ENCODE measurements at regions not wholly inside any gene's neighbourhood (a gene's known extent, or its start where the extent isn't known, plus 50 kb on each side); places are given as distances from the start of the nearest gene placed in this dataset.

- Histone ChIP-seq H3K9me2 (replicated peaks; ENCODE audit: control insufficient read depth, low read length) (no peaks in the 10 kb centered on the region), H3F3A (ENCODE audit: control insufficient read depth, insufficient read depth) (no peaks in the 10 kb centered on the region), H3K9me3 (ENCODE audit: control insufficient read depth, insufficient read depth, low read length) (no peaks in the 10 kb centered on the region), H3K4me1 (ENCODE audit: control insufficient read depth, low read length) (no peaks in the 10 kb centered on the region), H3K4me3 (ENCODE audit: low read length) (no peak overlapping the region), H3K27me3 (ENCODE audit: control insufficient read depth, low read length) (no peaks in the 10 kb centered on the region), H3K36me3 (ENCODE audit: control insufficient read depth, low read length) (no peaks in the 10 kb centered on the region), H3K79me2 (ENCODE audit: control insufficient read depth, low read length) (no peaks in the 10 kb centered on the region), H4K20me1 (ENCODE audit: control insufficient read depth, insufficient read depth, low read depth, low read length) (no peaks in the 10 kb centered on the region), H3K27ac (ENCODE audit: low read depth, low read length) (no peak overlapping the region), H3K4me2 (ENCODE audit: low read length) (no peak overlapping the region)
- no peak for TF ChIP-seq EZH2phosphoT487 (IDR thresholded peaks at IDR 0.05; ENCODE audit: borderline replicate concordance, low read length)
- TF ChIP-seq CTCF (IDR thresholded peaks at IDR 0.05; ENCODE audit: low read depth, low read length, poor library complexity, severe bottlenecking), result no peak
Measured at GRCh38 chr2:235149736-235150135, 197.9 kb downstream of the SH3BP4 start.

- Histone ChIP-seq H3F3A (ENCODE audit: control insufficient read depth, insufficient read depth) (no peaks in the 10 kb centered on the region), H3K27ac (ENCODE audit: low read depth, low read length) (no peak overlapping the region), H3K36me3 (ENCODE audit: control insufficient read depth, low read length) (no peaks in the 10 kb centered on the region), H3K4me2 (ENCODE audit: low read length) (no peak overlapping the region), H4K20me1 (ENCODE audit: control insufficient read depth, insufficient read depth, low read depth, low read length) (no peaks in the 10 kb centered on the region), H3K9me3 (ENCODE audit: control insufficient read depth, insufficient read depth, low read length) (no peaks in the 10 kb centered on the region), H3K4me3 (ENCODE audit: low read length) (no peak overlapping the region), H3K4me1 (ENCODE audit: control insufficient read depth, low read length) (no peaks in the 10 kb centered on the region), H3K9me2 (replicated peaks; ENCODE audit: control insufficient read depth, low read length) (no peaks in the 10 kb centered on the region), H3K27me3 (ENCODE audit: control insufficient read depth, low read length) (no peaks in the 10 kb centered on the region), H3K79me2 (ENCODE audit: control insufficient read depth, low read length) (no peaks in the 10 kb centered on the region)
- TF ChIP-seq EZH2phosphoT487 (IDR thresholded peaks at IDR 0.05; ENCODE audit: borderline replicate concordance, low read length), result no peak
- no peak for TF ChIP-seq CTCF (IDR thresholded peaks at IDR 0.05; ENCODE audit: low read depth, low read length, poor library complexity, severe bottlenecking)
Measured at GRCh38 chr2:235151152-235151551, 199.3 kb downstream of the SH3BP4 start.

GRCh38 chr2:235155163-235155562 is 203.3 kb downstream of the SH3BP4 start:
- no peak overlapping the region for H3K4me3 ChIP-seq (ENCODE audit: low read length)
- H3K9me2 ChIP-seq (replicated peaks; ENCODE audit: control insufficient read depth, low read length), result no peaks in the 10 kb centered on the region
- H3F3A ChIP-seq (ENCODE audit: control insufficient read depth, insufficient read depth), result no peaks in the 10 kb centered on the region
- no peaks in the 10 kb centered on the region for H4K20me1 ChIP-seq (ENCODE audit: control insufficient read depth, insufficient read depth, low read depth, low read length)
- no peak overlapping the region for H3K27ac ChIP-seq (ENCODE audit: low read depth, low read length)
- TF ChIP-seq EZH2phosphoT487 (IDR thresholded peaks at IDR 0.05; ENCODE audit: borderline replicate concordance, low read length), result no peak
- no peak for TF ChIP-seq CTCF (IDR thresholded peaks at IDR 0.05; ENCODE audit: low read depth, low read length, poor library complexity, severe bottlenecking)
- H3K27me3 ChIP-seq (ENCODE audit: control insufficient read depth, low read length), result no peaks in the 10 kb centered on the region
- H3K79me2 ChIP-seq (ENCODE audit: control insufficient read depth, low read length), result no peaks in the 10 kb centered on the region
- no peaks in the 10 kb centered on the region for H3K4me1 ChIP-seq (ENCODE audit: control insufficient read depth, low read length)
- H3K36me3 ChIP-seq (ENCODE audit: control insufficient read depth, low read length), result no peaks in the 10 kb centered on the region
- no peaks in the 10 kb centered on the region for H3K9me3 ChIP-seq (ENCODE audit: control insufficient read depth, insufficient read depth, low read length)
- no peak overlapping the region for H3K4me2 ChIP-seq (ENCODE audit: low read length)

- Histone ChIP-seq H3K4me3 (ENCODE audit: low read length) (no peak overlapping the region), H3F3A (ENCODE audit: control insufficient read depth, insufficient read depth) (no peaks in the 10 kb centered on the region), H3K27me3 (ENCODE audit: control insufficient read depth, low read length) (no peaks in the 10 kb centered on the region), H3K9me3 (ENCODE audit: control insufficient read depth, insufficient read depth, low read length) (no peaks in the 10 kb centered on the region), H3K4me1 (ENCODE audit: control insufficient read depth, low read length) (no peaks in the 10 kb centered on the region), H3K79me2 (ENCODE audit: control insufficient read depth, low read length) (no peaks in the 10 kb centered on the region), H3K36me3 (ENCODE audit: control insufficient read depth, low read length) (no peaks in the 10 kb centered on the region), H3K4me2 (ENCODE audit: low read length) (no peak overlapping the region), H3K27ac (ENCODE audit: low read depth, low read length) (no peak overlapping the region), H4K20me1 (ENCODE audit: control insufficient read depth, insufficient read depth, low read depth, low read length) (no peaks in the 10 kb centered on the region), H3K9me2 (replicated peaks; ENCODE audit: control insufficient read depth, low read length) (no peaks in the 10 kb centered on the region)
- TF ChIP-seq CTCF (IDR thresholded peaks at IDR 0.05; ENCODE audit: low read depth, low read length, poor library complexity, severe bottlenecking), result no peak
- TF ChIP-seq EZH2phosphoT487 (IDR thresholded peaks at IDR 0.05; ENCODE audit: borderline replicate concordance, low read length), result no peak
Measured at GRCh38 chr2:235156055-235156454, 204.2 kb downstream of the SH3BP4 start.

Measured in DOHH2 (cell line).